Neural progenitor cell (in vitro differentiated cells): ENCODE measurements at regions not wholly inside any gene's neighbourhood (a gene's known extent, or its start where the extent isn't known, plus 50 kb on each side); places are given as distances from the start of the nearest gene placed in this dataset.

Source experiments
- DNase-seq: peaks from one replicate; pipeline ENCODE4 v3.0.0-alpha.2; 2016; ENCODE audit warnings: low spot score
- H2AFZ ChIP-seq: fragments of 200-600 bp; sonication (generic); replicated peaks from 2 replicates; pipeline ENCODE4 v1.6.1; 2016; ENCODE audit warnings: antibody characterized with exemption
- H3F3A ChIP-seq: fragments of 200-600 bp; sonication (generic); 2 replicates; pipeline ENCODE4 v1.6.1; 2016; ENCODE audit warnings: antibody characterized with exemption, low read depth
- H3K27ac ChIP-seq: fragments of 200-600 bp; sonication (generic); 2 replicates; pipeline ENCODE4 v1.5.1; 2016; ENCODE audit warnings: mild to moderate bottlenecking
- H3K27me3 ChIP-seq: fragments of 200-600 bp; sonication (generic); 2 replicates; pipeline ENCODE4 v1.6.1; 2016; ENCODE audit warnings: mild to moderate bottlenecking, moderate library complexity
- H3K36me3 ChIP-seq: fragments of 200-600 bp; sonication (generic); 2 replicates; pipeline ENCODE4 v1.5.1; 2016
- H3K4me1 ChIP-seq: fragments of 200-600 bp; sonication (generic); 2 replicates; pipeline ENCODE4 v1.6.1; 2016; ENCODE audit warnings: mixed run types
- H3K4me2 ChIP-seq: fragments of 200-600 bp; sonication (generic); 2 replicates; pipeline ENCODE4 v1.6.1; 2016
- H3K4me3 ChIP-seq: fragments of 200-600 bp; sonication (generic); 2 replicates; pipeline ENCODE4 v1.5.1; 2016
- H3K79me2 ChIP-seq: fragments of 200-600 bp; sonication (generic); 2 replicates; pipeline ENCODE4 v1.6.1; 2016; ENCODE audit warnings: low read depth
- H3K9ac ChIP-seq: fragments of 200-600 bp; sonication (generic); 2 replicates; pipeline ENCODE4 v1.6.1; 2016
- H3K9me3 ChIP-seq: fragments of 200-600 bp; sonication (generic); 2 replicates; pipeline ENCODE4 v1.5.1; 2016; ENCODE audit warnings: low read depth
- H4K20me1 ChIP-seq: fragments of 200-600 bp; sonication (generic); 2 replicates; pipeline ENCODE4 v1.6.1; 2016; ENCODE audit warnings: low read depth
- H3K27ac Mint-ChIP-seq: 3 replicates; pipeline ENCODE4 v1.8.0; 2021; ENCODE audit warnings: mixed read lengths
- H3K27me3 Mint-ChIP-seq: 2 replicates; pipeline ENCODE4 v1.8.0; 2022; ENCODE audit warnings: low read depth, mild to moderate bottlenecking, inconsistent platforms, moderate library complexity, mixed read lengths; ENCODE audit not compliant: insufficient read depth
- H3K36me3 Mint-ChIP-seq: 3 replicates; pipeline ENCODE4 v1.8.0; 2021; ENCODE audit warnings: mixed read lengths
- H3K4me1 Mint-ChIP-seq: 3 replicates; pipeline ENCODE4 v1.8.0; 2021; ENCODE audit warnings: mixed read lengths
- H3K4me3 Mint-ChIP-seq: 3 replicates; pipeline ENCODE4 v1.8.0; 2021; ENCODE audit warnings: mild to moderate bottlenecking, moderate library complexity, mixed read lengths
- H3K9me3 Mint-ChIP-seq: 3 replicates; pipeline ENCODE4 v1.8.0; 2020; ENCODE audit warnings: mixed read lengths
- EZH2 ChIP-seq: fragments of 200-600 bp; sonication (generic); IDR thresholded peaks from 2 replicates; pipeline ENCODE4 v1.6.1; 2017; ENCODE audit warnings: antibody characterized with exemption, mild to moderate bottlenecking, moderate library complexity
- EZH2phosphoT487 ChIP-seq: fragments of 200-600 bp; sonication (generic); IDR thresholded peaks from 2 replicates; pipeline ENCODE4 v1.6.1; 2017; ENCODE audit warnings: antibody characterized with exemption
- TF ChIP-seq, protein P1 (sequence below): fragments of 200-600 bp; sonication (generic); IDR thresholded peaks from 2 replicates; pipeline ENCODE4 v1.5.1; 2017; ENCODE audit warnings: antibody characterized with exemption, mild to moderate bottlenecking

DNA sequence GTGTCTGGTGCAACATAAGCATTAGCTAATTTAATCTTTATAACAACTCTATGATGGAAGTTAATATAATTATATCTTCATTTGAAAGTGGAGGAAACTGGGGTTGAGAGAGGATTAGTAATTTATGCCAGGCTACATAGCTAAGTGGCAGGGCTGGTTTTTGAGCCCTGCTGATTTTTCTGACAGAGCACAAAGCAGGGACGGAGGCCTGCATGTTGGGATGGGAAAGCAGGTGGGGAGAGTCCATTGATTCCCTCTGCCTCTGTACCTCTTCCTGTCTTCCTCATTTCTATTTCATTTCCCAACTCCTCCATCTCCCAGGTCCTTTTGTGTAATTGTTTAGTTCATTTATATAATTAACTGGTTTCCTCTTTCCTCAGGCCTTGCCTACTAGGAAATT, 251.6 kb upstream of the ZPLD1 start:
- Mint-ChIP-seq H3K4me3 (no peak overlapping the region), H3K27ac (peak overlapping the region; percentile 14), H3K4me1 (peaks cover 15% of the 10 kb centered on the region)

DNA sequence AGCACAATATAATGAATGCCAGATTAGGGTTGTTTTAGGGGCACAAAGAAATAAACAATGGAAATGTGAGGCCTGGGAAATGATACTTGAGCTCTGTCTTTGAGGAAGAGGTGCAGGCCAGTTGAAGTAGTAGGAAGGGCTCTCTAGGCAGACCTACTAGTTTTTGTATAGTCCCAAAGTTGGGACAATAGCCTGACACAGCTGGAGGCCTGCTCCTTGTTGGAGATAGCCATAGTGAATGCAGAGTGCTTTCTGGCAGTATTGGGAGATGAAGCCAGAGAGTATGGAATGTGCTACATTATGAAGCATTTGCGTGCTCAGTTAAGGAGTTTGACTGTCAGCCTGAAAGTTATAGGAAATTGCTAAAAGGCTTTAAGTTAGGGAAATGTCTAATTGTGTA, 251.2 kb upstream of the ZPLD1 start:
- peak overlapping the region; percentile 14 for H3K27ac Mint-ChIP-seq
- H3K4me1 Mint-ChIP-seq: peaks cover 15% of the 10 kb centered on the region
- no peaks in the 10 kb centered on the region for H3K9me3 ChIP-seq
- H3K36me3 Mint-ChIP-seq: no peaks in the 10 kb centered on the region
- H3K4me3 Mint-ChIP-seq: no peak overlapping the region
- no peaks in the 10 kb centered on the region for H3K36me3 ChIP-seq
- no peak overlapping the region for H2AFZ ChIP-seq
- no peak overlapping the region for H3K9ac ChIP-seq
- peaks cover 15% of the 10 kb centered on the region for H3F3A ChIP-seq
- no peaks in the 10 kb centered on the region for H3K27me3 ChIP-seq
- H3K4me1 ChIP-seq: peaks cover 29% of the 10 kb centered on the region
- H3K9me3 Mint-ChIP-seq: no peaks in the 10 kb centered on the region
- H3K27ac ChIP-seq: peak overlapping the region; percentile 72
- no peaks in the 10 kb centered on the region for H4K20me1 ChIP-seq
- H3K27me3 Mint-ChIP-seq: peaks cover 6% of the 10 kb centered on the region
- H3K4me3 ChIP-seq: peak overlapping the region; percentile 6
- H3K79me2 ChIP-seq: no peaks in the 10 kb centered on the region
- peak overlapping the region; percentile 57 for H3K4me2 ChIP-seq
- TF ChIP-seq EZH2 (no peak), EZH2phosphoT487 (no peak)
- TF ChIP-seq, protein P1, sequence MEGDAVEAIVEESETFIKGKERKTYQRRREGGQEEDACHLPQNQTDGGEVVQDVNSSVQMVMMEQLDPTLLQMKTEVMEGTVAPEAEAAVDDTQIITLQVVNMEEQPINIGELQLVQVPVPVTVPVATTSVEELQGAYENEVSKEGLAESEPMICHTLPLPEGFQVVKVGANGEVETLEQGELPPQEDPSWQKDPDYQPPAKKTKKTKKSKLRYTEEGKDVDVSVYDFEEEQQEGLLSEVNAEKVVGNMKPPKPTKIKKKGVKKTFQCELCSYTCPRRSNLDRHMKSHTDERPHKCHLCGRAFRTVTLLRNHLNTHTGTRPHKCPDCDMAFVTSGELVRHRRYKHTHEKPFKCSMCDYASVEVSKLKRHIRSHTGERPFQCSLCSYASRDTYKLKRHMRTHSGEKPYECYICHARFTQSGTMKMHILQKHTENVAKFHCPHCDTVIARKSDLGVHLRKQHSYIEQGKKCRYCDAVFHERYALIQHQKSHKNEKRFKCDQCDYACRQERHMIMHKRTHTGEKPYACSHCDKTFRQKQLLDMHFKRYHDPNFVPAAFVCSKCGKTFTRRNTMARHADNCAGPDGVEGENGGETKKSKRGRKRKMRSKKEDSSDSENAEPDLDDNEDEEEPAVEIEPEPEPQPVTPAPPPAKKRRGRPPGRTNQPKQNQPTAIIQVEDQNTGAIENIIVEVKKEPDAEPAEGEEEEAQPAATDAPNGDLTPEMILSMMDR: no peak
- DNase-seq: peak; percentile 75

More for the DNA sequence above, 251.6 kb upstream of the ZPLD1 start:
- H3K4me2 ChIP-seq: peak overlapping the region; percentile 57
- H3K9ac ChIP-seq: no peak overlapping the region
- H3K9me3 ChIP-seq: no peaks in the 10 kb centered on the region
- H3K9me3 Mint-ChIP-seq: no peaks in the 10 kb centered on the region
- no peaks in the 10 kb centered on the region for H3K36me3 ChIP-seq
- H3K79me2 ChIP-seq: no peaks in the 10 kb centered on the region
- H2AFZ ChIP-seq: no peak overlapping the region
- H3F3A ChIP-seq: peaks cover 15% of the 10 kb centered on the region
- peak; percentile 18 for DNase-seq
- H3K27me3 ChIP-seq: no peaks in the 10 kb centered on the region
- H3K36me3 Mint-ChIP-seq: no peaks in the 10 kb centered on the region
- no peaks in the 10 kb centered on the region for H4K20me1 ChIP-seq
- H3K27me3 Mint-ChIP-seq: peaks cover 6% of the 10 kb centered on the region
- H3K4me3 ChIP-seq: peak overlapping the region; percentile 6
- H3K27ac ChIP-seq: peak overlapping the region; percentile 72
- no peak for TF ChIP-seq EZH2
- TF ChIP-seq, protein P1: no peak
- TF ChIP-seq EZH2phosphoT487: no peak
- peaks cover 29% of the 10 kb centered on the region for H3K4me1 ChIP-seq

DNA sequence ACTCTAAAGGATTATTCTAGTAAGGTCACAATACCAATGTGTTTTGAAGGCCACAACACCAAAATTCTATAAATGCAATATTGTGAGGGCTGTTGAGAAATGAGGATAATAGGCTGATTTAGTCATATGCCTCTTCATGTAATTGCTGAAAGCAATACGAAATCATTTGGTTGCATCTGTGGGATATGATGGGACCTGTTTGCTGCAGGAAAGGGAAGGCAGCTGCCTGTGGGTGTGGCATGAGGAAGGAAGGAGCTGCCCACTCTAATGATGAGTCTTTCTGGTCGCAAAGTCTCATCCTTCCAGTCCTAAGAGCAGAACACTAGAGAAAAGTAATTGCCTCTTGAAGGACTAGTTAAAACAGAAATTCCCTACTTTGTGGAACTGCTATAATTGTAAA, 245.3 kb upstream of the ZPLD1 start:
- H2AFZ ChIP-seq: no peak overlapping the region
- no peaks in the 10 kb centered on the region for H3K36me3 ChIP-seq
- H3K4me3 Mint-ChIP-seq: no peak overlapping the region
- H3K27me3 ChIP-seq: no peaks in the 10 kb centered on the region
- H4K20me1 ChIP-seq: no peaks in the 10 kb centered on the region
- H3K27ac Mint-ChIP-seq: no peak overlapping the region
- H3K27me3 Mint-ChIP-seq: no peaks in the 10 kb centered on the region
- H3K4me3 ChIP-seq: no peak overlapping the region
- H3K4me1 Mint-ChIP-seq: no peaks in the 10 kb centered on the region
- no peaks in the 10 kb centered on the region for H3F3A ChIP-seq
- TF ChIP-seq EZH2: no peak
- TF ChIP-seq, protein P1: no peak
- no peak for TF ChIP-seq EZH2phosphoT487
- no peak overlapping the region for H3K4me2 ChIP-seq
- no peaks in the 10 kb centered on the region for H3K36me3 Mint-ChIP-seq
- no peak for DNase-seq
- no peaks in the 10 kb centered on the region for H3K9me3 ChIP-seq
- no peak overlapping the region for H3K27ac ChIP-seq
- H3K79me2 ChIP-seq: no peaks in the 10 kb centered on the region
- no peaks in the 10 kb centered on the region for H3K9me3 Mint-ChIP-seq
- H3K4me1 ChIP-seq: no peaks in the 10 kb centered on the region
- no peak overlapping the region for H3K9ac ChIP-seq
